WTC11 (cell line): ENCODE measurements at regions not wholly inside any gene's neighbourhood (a gene's known extent, or its start where the extent isn't known, plus 50 kb on each side); places are given as distances from the start of the nearest gene placed in this dataset.

Experiments
- ATAC-seq: fragments of 200-7000 bp; cut with Tn5 transposase; 2 replicates; pipeline ENCODE4 v1.10.0; 2021; ENCODE audit warnings: mild to moderate bottlenecking, moderate library complexity
- CTCF ChIA-PET: fragments of 300-600 bp; sonication (Branson Sonifier 250); formaldehyde crosslinking; loops from one replicate; lab custom pipeline; 2021; ENCODE audit warnings: antibody characterized with exemption; lab: Charles Lee
- POLR2A ChIA-PET: fragments of 350-600 bp; sonication (Branson Sonifier 250); formaldehyde crosslinking; loops from one replicate; lab custom pipeline; 2021; ENCODE audit warnings: antibody characterized with exemption; lab: Charles Lee
- DNase-seq: peaks from one replicate; pipeline ENCODE4 v3.0.0; 2021; ENCODE audit warnings: low spot score
- H3K27ac Mint-ChIP-seq: 2 replicates; pipeline ENCODE4 v1.8.0; 2021; ENCODE audit warnings: mixed read lengths
- H3K27me3 Mint-ChIP-seq: 2 replicates; pipeline ENCODE4 v1.8.0; 2021; ENCODE audit warnings: low read depth, mild to moderate bottlenecking, moderate library complexity, mixed read lengths
- H3K36me3 Mint-ChIP-seq: 2 replicates; pipeline ENCODE4 v1.8.0; 2021; ENCODE audit warnings: mixed read lengths
- H3K4me1 Mint-ChIP-seq: 2 replicates; pipeline ENCODE4 v1.8.0; 2022; ENCODE audit warnings: mixed read lengths
- H3K4me3 Mint-ChIP-seq: 2 replicates; pipeline ENCODE4 v1.8.0; 2021; ENCODE audit warnings: mild to moderate bottlenecking, moderate library complexity, mixed read lengths
- H3K9me3 Mint-ChIP-seq: 2 replicates; pipeline ENCODE4 v1.8.0; 2021; ENCODE audit warnings: mixed read lengths
- ATF3 ChIP-seq: sonication (generic); formaldehyde crosslinking; conservative IDR thresholded peaks from 2 replicates; pipeline ENCODE4 v1.8.1; 2022; ENCODE audit warnings: mild to moderate bottlenecking, missing genetic modification reagents
- CBFB ChIP-seq: sonication (generic); formaldehyde crosslinking; IDR thresholded peaks from 2 replicates; pipeline ENCODE4 v1.8.1; 2022; ENCODE audit warnings: mild to moderate bottlenecking, low read depth, missing genetic modification reagents
- EMX1 ChIP-seq: fragments of 250-450 bp; sonication (Bioruptor Pico); IDR thresholded peaks from 2 replicates; pipeline ENCODE4 v1.8.0; 2021; ENCODE audit warnings: mild to moderate bottlenecking
- ERG ChIP-seq: fragments of 250-450 bp; sonication (Bioruptor Pico); IDR thresholded peaks from 2 replicates; pipeline ENCODE4 v1.8.0; 2021; ENCODE audit warnings: mild to moderate bottlenecking
- ESRRA ChIP-seq: sonication (generic); formaldehyde crosslinking; IDR thresholded peaks from 2 replicates; pipeline ENCODE4 v1.8.1; 2022; ENCODE audit warnings: mild to moderate bottlenecking, missing genetic modification reagents, borderline replicate concordance
- GRHL2 ChIP-seq: fragments of 250-450 bp; sonication (Bioruptor Pico); IDR thresholded peaks from 2 replicates; pipeline ENCODE4 v1.8.0; 2022; ENCODE audit warnings: mild to moderate bottlenecking, moderate library complexity; ENCODE audit not compliant: insufficient replicate concordance, severe bottlenecking
- HMGA2 ChIP-seq: fragments of 250-450 bp; sonication (Bioruptor Pico); IDR thresholded peaks from 2 replicates; pipeline ENCODE4 v1.4.0; 2021; ENCODE audit warnings: mild to moderate bottlenecking, moderate library complexity
- HMGXB4 ChIP-seq: sonication (generic); formaldehyde crosslinking; IDR thresholded peaks from 2 replicates; pipeline ENCODE4 v1.8.1; 2023; ENCODE audit warnings: mild to moderate bottlenecking, moderate library complexity, missing genetic modification reagents
- JAZF1 ChIP-seq: fragments of 250-450 bp; sonication (Bioruptor Pico); IDR thresholded peaks from 2 replicates; pipeline ENCODE4 v1.9.0; 2021; ENCODE audit warnings: moderate library complexity, mild to moderate bottlenecking, inconsistent platforms
- JUN ChIP-seq: sonication (generic); formaldehyde crosslinking; IDR thresholded peaks from 2 replicates; pipeline ENCODE4 v1.8.0; 2023; ENCODE audit warnings: mild to moderate bottlenecking, missing genetic modification reagents
- MLX ChIP-seq: sonication (generic); formaldehyde crosslinking; IDR thresholded peaks from 2 replicates; pipeline ENCODE4 v1.8.1; 2023; ENCODE audit warnings: mild to moderate bottlenecking, missing genetic modification reagents, moderate library complexity
- MYBL2 ChIP-seq: sonication (generic); formaldehyde crosslinking; IDR thresholded peaks from 2 replicates; pipeline ENCODE4 v1.8.1; 2023; ENCODE audit warnings: mild to moderate bottlenecking, moderate library complexity, missing genetic modification reagents
- NFYB ChIP-seq: sonication (generic); formaldehyde crosslinking; conservative IDR thresholded peaks from 2 replicates; pipeline ENCODE4 v1.8.0; 2022; ENCODE audit warnings: low read depth, missing genetic modification reagents
- PRDM15 ChIP-seq: sonication (generic); formaldehyde crosslinking; IDR thresholded peaks from 2 replicates; pipeline ENCODE4 v1.8.0; 2022; ENCODE audit warnings: missing genetic modification reagents
- RELA ChIP-seq: sonication (generic); formaldehyde crosslinking; IDR thresholded peaks from 2 replicates; pipeline ENCODE4 v1.8.1; 2022; ENCODE audit warnings: missing genetic modification reagents, mild to moderate bottlenecking, borderline replicate concordance
- SMAD4 ChIP-seq: sonication (generic); formaldehyde crosslinking; IDR thresholded peaks from 2 replicates; pipeline ENCODE4 v1.8.0; 2022; ENCODE audit warnings: mild to moderate bottlenecking, missing genetic modification reagents
- ZNF263 ChIP-seq: sonication (generic); formaldehyde crosslinking; IDR thresholded peaks from 2 replicates; pipeline ENCODE4 v1.8.1; 2022; ENCODE audit warnings: low read depth, mild to moderate bottlenecking, moderate library complexity, missing genetic modification reagents
- ZNF423 ChIP-seq: fragments of 250-450 bp; sonication (Bioruptor Pico); IDR thresholded peaks from 2 replicates; pipeline ENCODE4 v2.1.2; 2022; ENCODE audit warnings: mild to moderate bottlenecking, moderate library complexity
- ZNF671 ChIP-seq: fragments of 250-450 bp; sonication (Bioruptor Pico); IDR thresholded peaks from 2 replicates; pipeline ENCODE4 v1.8.0; 2021; ENCODE audit warnings: mild to moderate bottlenecking
- TF ChIP-seq, protein P1 (sequence below): sonication (generic); formaldehyde crosslinking; IDR thresholded peaks from 2 replicates; pipeline ENCODE4 v1.8.0; 2023; ENCODE audit warnings: mild to moderate bottlenecking, missing genetic modification reagents
- TF ChIP-seq, protein P2 (sequence below): sonication (generic); formaldehyde crosslinking; IDR thresholded peaks from 2 replicates; pipeline ENCODE4 v1.8.1; 2023; ENCODE audit warnings: mild to moderate bottlenecking, missing genetic modification reagents, moderate library complexity
- TF ChIP-seq, protein P3 (sequence below): sonication (generic); formaldehyde crosslinking; IDR thresholded peaks from 2 replicates; pipeline ENCODE4 v1.8.0; 2022; ENCODE audit warnings: mild to moderate bottlenecking, missing genetic modification reagents

GRCh38 chr5:54385994-54386393 is 69.5 kb upstream of the HSPB3 start:
- Mint-ChIP-seq H3K9me3 (peaks cover 5% of the 10 kb centered on the region; the same call in 1 of the 2 replicates), H3K27ac (no peak overlapping the region), H3K4me3 (no peak overlapping the region), H3K36me3 (0 out of 2 replicates have a peak, but pooled peaks cover 2% of the 10 kb centered on the region), H3K4me1 (peaks cover 9% of the 10 kb centered on the region), H3K27me3 (no peaks in the 10 kb centered on the region)
- CTCF ChIA-PET, result no interaction called here
- POLR2A ChIA-PET, result no interaction called here
- no peak for TF ChIP-seq NFYB
- TF ChIP-seq PRDM15, result no peak
- no peak for TF ChIP-seq MYBL2 (CRISPR knock-in tag)
- no peak for TF ChIP-seq HMGA2 (CRISPR knock-in tag)
- TF ChIP-seq ERG (CRISPR knock-in tag), result no peak
- no peak for DNase-seq
- no peak for ATAC-seq

GRCh38 chr5:54384356-54384933 is 71.1 kb upstream of the HSPB3 start:
- Mint-ChIP-seq H3K4me1 (peaks cover 6% of the 10 kb centered on the region; the same call in 1 of the 2 replicates), H3K27ac (no peak overlapping the region), H3K9me3 (peaks cover 15% of the 10 kb centered on the region), H3K36me3 (peaks cover 8% of the 10 kb centered on the region), H3K4me3 (no peak overlapping the region), H3K27me3 (no peaks in the 10 kb centered on the region)
- CTCF ChIA-PET, result no interaction called here
- POLR2A ChIA-PET, result no interaction called here
- ATAC-seq (no peak), DNase-seq (no peak)
- TF ChIP-seq ZNF671, result no peak
- TF ChIP-seq ESRRA, result no peak
- TF ChIP-seq, protein P1, sequence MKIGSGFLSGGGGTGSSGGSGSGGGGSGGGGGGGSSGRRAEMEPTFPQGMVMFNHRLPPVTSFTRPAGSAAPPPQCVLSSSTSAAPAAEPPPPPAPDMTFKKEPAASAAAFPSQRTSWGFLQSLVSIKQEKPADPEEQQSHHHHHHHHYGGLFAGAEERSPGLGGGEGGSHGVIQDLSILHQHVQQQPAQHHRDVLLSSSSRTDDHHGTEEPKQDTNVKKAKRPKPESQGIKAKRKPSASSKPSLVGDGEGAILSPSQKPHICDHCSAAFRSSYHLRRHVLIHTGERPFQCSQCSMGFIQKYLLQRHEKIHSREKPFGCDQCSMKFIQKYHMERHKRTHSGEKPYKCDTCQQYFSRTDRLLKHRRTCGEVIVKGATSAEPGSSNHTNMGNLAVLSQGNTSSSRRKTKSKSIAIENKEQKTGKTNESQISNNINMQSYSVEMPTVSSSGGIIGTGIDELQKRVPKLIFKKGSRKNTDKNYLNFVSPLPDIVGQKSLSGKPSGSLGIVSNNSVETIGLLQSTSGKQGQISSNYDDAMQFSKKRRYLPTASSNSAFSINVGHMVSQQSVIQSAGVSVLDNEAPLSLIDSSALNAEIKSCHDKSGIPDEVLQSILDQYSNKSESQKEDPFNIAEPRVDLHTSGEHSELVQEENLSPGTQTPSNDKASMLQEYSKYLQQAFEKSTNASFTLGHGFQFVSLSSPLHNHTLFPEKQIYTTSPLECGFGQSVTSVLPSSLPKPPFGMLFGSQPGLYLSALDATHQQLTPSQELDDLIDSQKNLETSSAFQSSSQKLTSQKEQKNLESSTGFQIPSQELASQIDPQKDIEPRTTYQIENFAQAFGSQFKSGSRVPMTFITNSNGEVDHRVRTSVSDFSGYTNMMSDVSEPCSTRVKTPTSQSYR (CRISPR knock-in tag), result no peak
- TF ChIP-seq, protein P2, sequence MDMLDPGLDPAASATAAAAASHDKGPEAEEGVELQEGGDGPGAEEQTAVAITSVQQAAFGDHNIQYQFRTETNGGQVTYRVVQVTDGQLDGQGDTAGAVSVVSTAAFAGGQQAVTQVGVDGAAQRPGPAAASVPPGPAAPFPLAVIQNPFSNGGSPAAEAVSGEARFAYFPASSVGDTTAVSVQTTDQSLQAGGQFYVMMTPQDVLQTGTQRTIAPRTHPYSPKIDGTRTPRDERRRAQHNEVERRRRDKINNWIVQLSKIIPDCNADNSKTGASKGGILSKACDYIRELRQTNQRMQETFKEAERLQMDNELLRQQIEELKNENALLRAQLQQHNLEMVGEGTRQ (CRISPR knock-in tag), result no peak
- TF ChIP-seq JAZF1 (CRISPR knock-in tag), result no peak
- no peak for TF ChIP-seq NFYB
- no peak for TF ChIP-seq GRHL2 (CRISPR knock-in tag)
- TF ChIP-seq MLX (CRISPR knock-in tag), result no peak
- no peak for TF ChIP-seq HMGXB4 (CRISPR knock-in tag)
- TF ChIP-seq SMAD4 (CRISPR knock-in tag), result no peak
- no peak for TF ChIP-seq JUN
- no peak for TF ChIP-seq ZNF423 (CRISPR knock-in tag)
- TF ChIP-seq RELA (CRISPR knock-in tag), result no peak
- no peak for TF ChIP-seq ATF3 (CRISPR knock-in tag)
- no peak for TF ChIP-seq ZNF263 (CRISPR knock-in tag)
- TF ChIP-seq, protein P3, sequence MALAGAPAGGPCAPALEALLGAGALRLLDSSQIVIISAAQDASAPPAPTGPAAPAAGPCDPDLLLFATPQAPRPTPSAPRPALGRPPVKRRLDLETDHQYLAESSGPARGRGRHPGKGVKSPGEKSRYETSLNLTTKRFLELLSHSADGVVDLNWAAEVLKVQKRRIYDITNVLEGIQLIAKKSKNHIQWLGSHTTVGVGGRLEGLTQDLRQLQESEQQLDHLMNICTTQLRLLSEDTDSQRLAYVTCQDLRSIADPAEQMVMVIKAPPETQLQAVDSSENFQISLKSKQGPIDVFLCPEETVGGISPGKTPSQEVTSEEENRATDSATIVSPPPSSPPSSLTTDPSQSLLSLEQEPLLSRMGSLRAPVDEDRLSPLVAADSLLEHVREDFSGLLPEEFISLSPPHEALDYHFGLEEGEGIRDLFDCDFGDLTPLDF, result no peak
- TF ChIP-seq EMX1 (CRISPR knock-in tag), result no peak
- no peak for TF ChIP-seq CBFB (CRISPR knock-in tag)
